Activated CD4-positive, alpha-beta memory T cell treated with anti-CD3 and anti-CD28 coated beads for 36 hours (primary cell): ENCODE measurements at regions not wholly inside any gene's neighbourhood (a gene's known extent, or its start where the extent isn't known, plus 50 kb on each side); places are given as distances from the start of the nearest gene placed in this dataset.

Source experiments
- CTCF ChIA-PET: fragments of 350-600 bp; sonication (Branson Sonifier 250); formaldehyde crosslinking; loops from one replicate; lab custom pipeline; 2021; ENCODE audit warnings: antibody characterized with exemption, inconsistent platforms; lab: Charles Lee
- POLR2A ChIA-PET: fragments of 350-600 bp; sonication (Branson Sonifier 250); formaldehyde crosslinking; loops from one replicate; lab custom pipeline; 2021; ENCODE audit warnings: antibody characterized with exemption; lab: Charles Lee
- DNase-seq: peaks from one replicate; pipeline ENCODE4 v3.0.0-alpha.2; 2020
- H3K27ac Mint-ChIP-seq: one replicate; pipeline ENCODE4 v1.8.0; 2021; ENCODE audit warnings: mixed read lengths
- H3K27me3 Mint-ChIP-seq: one replicate; pipeline ENCODE4 v1.8.0; 2021; ENCODE audit warnings: mixed read lengths
- H3K36me3 Mint-ChIP-seq: one replicate; pipeline ENCODE4 v1.8.0; 2021; ENCODE audit warnings: mixed read lengths
- H3K4me1 Mint-ChIP-seq: one replicate; pipeline ENCODE4 v1.8.0; 2021; ENCODE audit warnings: low read depth, mixed read lengths
- H3K4me3 Mint-ChIP-seq: one replicate; pipeline ENCODE4 v1.8.0; 2021; ENCODE audit warnings: mild to moderate bottlenecking, mixed read lengths
- H3K9me3 Mint-ChIP-seq: one replicate; pipeline ENCODE4 v1.8.0; 2021; ENCODE audit warnings: mixed read lengths
- intact Hi-C: fragments of 100-400 bp; cut with micrococcal nuclease; formaldehyde crosslinking; loops from one replicate; pipeline ENCODE4 v1.15.1; 2023

DNA sequence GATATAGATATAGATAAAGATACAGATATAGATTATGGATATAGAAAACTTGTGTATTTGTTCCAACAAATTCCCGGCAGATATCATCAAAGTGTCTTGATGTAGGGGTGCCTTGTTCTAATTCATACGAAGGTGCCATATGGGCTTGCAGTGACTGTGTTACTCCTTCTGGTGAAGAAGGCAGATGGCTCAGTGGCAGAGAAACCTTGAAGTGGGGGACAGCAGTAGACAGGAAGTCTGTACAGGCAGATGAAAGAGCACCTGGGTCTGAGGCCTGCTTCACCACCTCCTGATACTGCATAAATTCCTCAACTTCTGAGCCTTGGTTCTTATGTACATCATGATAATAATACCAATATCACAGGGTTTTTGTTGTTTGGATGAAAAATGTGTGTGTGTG is 179.5 kb upstream of the GATB start:
- H3K36me3 Mint-ChIP-seq, result peaks cover 8% of the 10 kb centered on the region
- no peak for DNase-seq
- no peaks in the 10 kb centered on the region for H3K27me3 Mint-ChIP-seq
- ChIA-PET POLR2A (no interaction called here), CTCF (no interaction called here)
- H3K4me1 Mint-ChIP-seq, result peaks cover 14% of the 10 kb centered on the region
- peaks cover 19% of the 10 kb centered on the region for H3K9me3 Mint-ChIP-seq
- intact Hi-C loops, result no loop called here
- no peak overlapping the region for H3K27ac Mint-ChIP-seq
- no peak overlapping the region for H3K4me3 Mint-ChIP-seq

DNA sequence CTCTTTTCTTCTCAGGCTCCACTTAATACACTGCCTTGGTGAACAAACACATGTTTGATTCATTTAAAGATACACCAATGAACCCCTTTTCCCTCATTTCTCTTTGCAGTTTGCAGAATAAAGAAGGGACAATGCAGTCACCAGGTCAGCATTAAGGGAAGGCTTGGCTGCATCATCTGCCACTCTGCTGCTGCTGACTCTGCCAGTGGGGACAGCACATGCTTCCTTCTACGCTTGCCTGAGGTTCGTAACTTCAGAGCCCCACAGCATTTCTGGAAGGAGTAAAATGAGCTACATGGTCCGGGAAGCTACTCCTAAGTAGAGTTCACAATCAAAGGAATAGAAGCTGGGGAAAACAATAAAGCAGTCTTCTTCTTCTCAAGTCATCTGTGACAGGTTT is 178.9 kb upstream of the GATB start:
- no peak for DNase-seq
- H3K4me1 Mint-ChIP-seq, result peaks cover 14% of the 10 kb centered on the region
- ChIA-PET POLR2A (no interaction called here), CTCF (no interaction called here)
- H3K9me3 Mint-ChIP-seq, result peaks cover 17% of the 10 kb centered on the region
- no peak overlapping the region for H3K4me3 Mint-ChIP-seq
- H3K27ac Mint-ChIP-seq, result no peak overlapping the region
- H3K27me3 Mint-ChIP-seq, result no peaks in the 10 kb centered on the region
- peaks cover 6% of the 10 kb centered on the region for H3K36me3 Mint-ChIP-seq
- intact Hi-C loops, result no loop called here

DNA sequence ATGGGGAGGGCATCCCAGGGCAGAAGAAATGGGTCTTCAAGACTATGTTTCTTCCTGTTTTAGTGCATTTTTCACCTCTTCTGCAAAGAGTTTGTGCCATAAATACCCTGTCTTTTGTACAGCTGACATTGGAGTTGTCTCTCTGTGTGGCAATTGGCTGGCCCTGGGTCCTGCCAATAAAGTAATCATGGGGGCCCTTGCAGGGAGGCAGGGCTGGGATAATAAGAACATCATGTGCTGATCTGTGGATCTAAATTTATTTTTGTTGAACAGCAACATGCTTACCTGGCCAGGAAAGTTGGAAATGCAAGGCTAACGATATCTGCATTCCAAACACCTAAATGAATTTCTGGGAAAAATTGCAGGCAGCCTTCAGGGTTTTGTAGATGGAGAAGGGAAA is 174.6 kb upstream of the GATB start:
- no peaks in the 10 kb centered on the region for H3K9me3 Mint-ChIP-seq
- H3K4me1 Mint-ChIP-seq, result peaks cover 8% of the 10 kb centered on the region
- ChIA-PET POLR2A (no interaction called here), CTCF (no interaction called here)
- H3K4me3 Mint-ChIP-seq, result no peak overlapping the region
- intact Hi-C loops, result no loop called here
- no peak for DNase-seq
- no peak overlapping the region for H3K27ac Mint-ChIP-seq
- H3K36me3 Mint-ChIP-seq, result no peaks in the 10 kb centered on the region
- H3K27me3 Mint-ChIP-seq, result no peaks in the 10 kb centered on the region

DNA sequence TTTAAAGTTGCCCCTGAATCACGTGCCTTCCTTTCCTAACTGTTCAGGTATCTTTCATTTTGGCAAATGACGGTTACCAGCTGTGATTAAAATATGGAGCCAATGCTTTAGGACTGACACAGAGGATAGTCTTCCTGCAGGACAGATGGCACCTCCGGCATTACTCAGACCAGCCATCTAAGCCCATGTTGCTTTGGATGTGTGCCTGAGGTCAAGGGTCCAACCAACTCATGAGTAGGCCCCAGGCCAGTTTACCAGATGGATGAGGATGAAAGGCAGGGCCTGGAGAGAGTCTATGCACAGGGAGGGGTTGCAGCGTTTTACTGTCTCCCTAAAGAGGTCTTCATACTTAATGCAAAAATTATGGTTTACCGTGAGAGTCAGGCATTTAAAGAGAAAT is 174.0 kb upstream of the GATB start:
- ChIA-PET POLR2A (no interaction called here), CTCF (no interaction called here)
- Mint-ChIP-seq H3K27me3 (no peaks in the 10 kb centered on the region), H3K27ac (no peak overlapping the region), H3K36me3 (no peaks in the 10 kb centered on the region), H3K4me1 (peaks cover 5% of the 10 kb centered on the region), H3K9me3 (no peaks in the 10 kb centered on the region), H3K4me3 (no peak overlapping the region)
- intact Hi-C loops, result no loop called here
- no peak for DNase-seq

DNA sequence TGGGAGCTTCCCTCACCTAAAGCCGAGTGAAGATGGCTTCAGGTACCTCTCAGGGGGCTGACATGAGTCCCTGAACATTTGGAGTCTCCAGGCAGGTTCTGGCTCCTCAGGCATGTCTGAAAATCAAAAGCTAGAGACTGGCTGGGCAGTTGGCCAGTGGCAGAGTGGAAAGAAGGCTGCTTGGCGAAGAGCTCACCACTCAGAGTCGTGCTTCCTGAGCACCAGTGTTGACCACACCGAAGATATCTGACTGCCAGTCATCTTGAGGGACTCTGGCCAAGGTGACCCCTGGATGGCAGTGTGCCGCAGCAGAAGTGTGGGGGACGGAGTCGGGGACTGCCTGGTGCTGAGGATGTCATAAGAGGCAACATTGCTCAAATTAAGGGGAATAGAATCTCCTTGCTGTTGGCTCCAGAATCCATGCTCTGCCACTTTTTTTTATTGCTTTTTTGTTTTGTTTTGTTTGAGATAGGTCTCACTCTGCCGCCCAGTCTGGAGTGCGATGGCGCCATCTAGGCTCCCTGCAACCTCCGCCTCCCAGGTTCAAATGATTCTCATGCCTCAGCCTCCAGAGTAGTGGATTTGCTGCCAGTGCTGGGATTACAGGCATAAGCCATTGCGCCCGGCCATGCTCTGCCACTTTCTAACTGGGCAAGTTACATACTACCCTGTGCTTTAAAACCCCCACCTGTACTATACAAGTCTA is 172.5 kb upstream of the GATB start:
- CTCF ChIA-PET, result interaction anchor here (1.1 kb wide), 1 partner anchor 9 kb away, joined by 4 read pairs; no protein-coding TSS in a partner anchor
- no peak overlapping the region for H3K27ac Mint-ChIP-seq
- no peak overlapping the region for H3K4me3 Mint-ChIP-seq
- no peaks in the 10 kb centered on the region for H3K27me3 Mint-ChIP-seq
- POLR2A ChIA-PET, result no interaction called here
- H3K36me3 Mint-ChIP-seq, result no peaks in the 10 kb centered on the region
- H3K9me3 Mint-ChIP-seq, result no peaks in the 10 kb centered on the region
- peaks cover 5% of the 10 kb centered on the region for H3K4me1 Mint-ChIP-seq
- DNase-seq, result no peak
- intact Hi-C loops, result no loop called here

DNA sequence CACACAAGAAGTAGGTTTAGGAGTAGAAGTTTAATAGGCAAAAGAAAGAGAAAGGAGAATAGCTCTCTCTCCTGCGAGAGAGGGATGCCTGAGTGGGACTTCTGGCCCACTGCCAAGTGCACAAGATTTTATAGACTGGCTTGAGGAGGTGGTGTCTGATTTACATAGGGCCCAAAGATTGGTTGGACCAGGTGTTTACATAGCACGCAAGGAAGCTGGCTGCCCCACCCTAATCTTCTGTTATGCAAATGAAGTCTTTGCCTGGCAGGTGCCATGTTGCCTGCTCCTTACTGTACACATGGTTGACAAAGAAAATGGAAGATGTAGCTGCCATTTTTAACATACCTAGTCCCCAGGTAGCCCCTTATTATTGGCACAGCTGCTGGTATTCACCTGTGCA is 170.8 kb upstream of the GATB start:
- Mint-ChIP-seq H3K9me3 (no peaks in the 10 kb centered on the region), H3K27me3 (no peaks in the 10 kb centered on the region)

DNA sequence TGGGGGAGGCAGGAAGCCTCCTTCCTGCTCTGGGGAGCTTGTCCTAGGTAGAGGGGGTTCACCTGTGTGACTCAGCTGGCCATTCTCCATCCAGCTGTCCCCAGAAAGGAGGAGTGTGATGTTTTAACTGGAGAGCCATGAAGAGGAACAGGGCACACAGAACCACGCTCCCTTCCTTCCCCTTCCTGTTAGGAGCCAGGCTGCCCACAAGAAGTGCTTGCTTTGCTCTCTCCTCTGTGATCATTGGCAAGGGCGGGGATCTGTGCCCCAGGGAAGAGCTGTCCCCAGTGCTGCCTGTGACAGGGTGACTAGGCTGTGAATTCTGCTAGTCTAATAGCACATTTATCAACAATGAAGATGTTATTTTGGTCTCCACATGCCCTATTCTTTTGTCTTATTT is 169.6 kb upstream of the GATB start:
- POLR2A ChIA-PET, result no interaction called here
- H3K4me3 Mint-ChIP-seq, result no peak overlapping the region
- no peaks in the 10 kb centered on the region for H3K27me3 Mint-ChIP-seq
- no peak overlapping the region for H3K27ac Mint-ChIP-seq
- no peaks in the 10 kb centered on the region for H3K36me3 Mint-ChIP-seq
- no peaks in the 10 kb centered on the region for H3K9me3 Mint-ChIP-seq
- CTCF ChIA-PET, result no interaction called here
- intact Hi-C loops, result no loop called here
- peaks cover 5% of the 10 kb centered on the region for H3K4me1 Mint-ChIP-seq
- no peak for DNase-seq

More for the DNA sequence above, 170.8 kb upstream of the GATB start:
- ChIA-PET POLR2A (interaction anchor here (1.1 kb wide), 1 partner anchor 38 kb away, joined by 3 read pairs; no protein-coding TSS in a partner anchor), CTCF (no interaction called here)
- no peak overlapping the region for H3K4me3 Mint-ChIP-seq
- intact Hi-C loops, result no loop called here
- no peak for DNase-seq
- H3K4me1 Mint-ChIP-seq, result peaks cover 5% of the 10 kb centered on the region
- no peak overlapping the region for H3K27ac Mint-ChIP-seq
- H3K36me3 Mint-ChIP-seq, result no peaks in the 10 kb centered on the region

DNA sequence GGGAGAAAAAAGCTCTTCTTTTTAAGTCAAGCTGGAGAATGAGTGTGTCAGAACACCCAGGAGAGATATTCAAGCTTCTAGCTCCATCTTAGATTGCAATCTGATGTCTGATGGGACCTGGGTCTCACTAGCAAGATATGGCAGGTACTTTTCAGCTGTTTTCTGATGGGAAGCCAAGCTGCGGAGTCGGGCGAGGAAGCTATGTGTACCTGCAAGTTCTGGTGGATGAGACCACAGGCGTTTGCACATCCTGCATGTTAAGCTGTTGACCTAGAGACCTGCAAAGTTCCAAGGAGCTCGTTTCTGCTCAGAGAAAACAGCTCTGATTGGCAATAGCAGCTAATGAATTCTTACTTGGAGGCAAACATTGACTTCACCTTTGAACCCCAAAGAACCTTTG is 167.3 kb upstream of the GATB start:
- Mint-ChIP-seq H3K36me3 (no peaks in the 10 kb centered on the region), H3K9me3 (no peaks in the 10 kb centered on the region), H3K4me1 (peaks cover 5% of the 10 kb centered on the region), H3K4me3 (no peak overlapping the region), H3K27ac (no peak overlapping the region), H3K27me3 (no peaks in the 10 kb centered on the region)
- intact Hi-C loops, result no loop called here
- CTCF ChIA-PET, result no interaction called here
- DNase-seq, result no peak
- POLR2A ChIA-PET, result no interaction called here

DNA sequence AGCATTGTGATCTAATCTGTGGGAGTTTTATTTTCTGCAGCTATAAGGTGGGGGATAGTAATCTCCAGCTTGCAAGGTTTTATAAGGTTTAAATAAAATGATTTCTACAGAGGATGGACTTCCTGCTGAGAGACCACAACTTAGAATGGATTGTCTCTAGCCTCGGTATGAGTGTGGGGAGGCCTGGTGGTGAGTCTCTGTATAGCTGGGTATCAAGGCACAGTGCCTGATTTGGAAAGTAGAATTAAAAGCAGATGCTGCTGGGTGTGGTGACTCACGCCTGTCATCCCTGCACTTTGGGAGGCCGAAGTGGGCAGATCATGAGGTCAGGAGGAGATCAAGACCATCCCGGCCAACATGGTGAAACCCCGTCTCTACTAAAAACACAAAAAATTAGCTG is 162.0 kb upstream of the GATB start:
- H3K36me3 Mint-ChIP-seq, result no peaks in the 10 kb centered on the region
- H3K4me3 Mint-ChIP-seq, result no peak overlapping the region
- H3K27ac Mint-ChIP-seq, result no peak overlapping the region
- ChIA-PET CTCF (no interaction called here), POLR2A (no interaction called here)
- H3K9me3 Mint-ChIP-seq, result no peaks in the 10 kb centered on the region
- peaks cover 8% of the 10 kb centered on the region for H3K4me1 Mint-ChIP-seq
- intact Hi-C loops, result no loop called here
- DNase-seq, result peak; percentile 22
- H3K27me3 Mint-ChIP-seq, result no peaks in the 10 kb centered on the region

DNA sequence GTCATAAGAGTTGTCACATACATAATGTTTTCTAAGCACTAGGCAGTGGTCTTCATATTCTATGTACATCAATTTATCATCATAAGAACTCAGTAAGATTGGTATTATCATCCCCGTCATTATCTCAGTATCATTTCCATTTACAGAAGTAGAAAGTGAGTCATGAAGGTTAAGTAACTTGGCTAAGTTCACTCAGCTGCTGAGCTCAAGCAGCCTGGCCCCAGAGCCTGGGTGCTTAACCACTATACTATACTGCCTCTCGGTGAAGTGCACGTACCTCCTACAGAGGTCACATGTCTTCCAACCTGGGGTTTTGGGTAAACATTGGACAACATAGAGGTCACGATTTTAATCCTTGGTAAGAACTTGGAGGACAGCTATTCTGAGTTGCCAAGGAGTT is 161.5 kb upstream of the GATB start:
- Mint-ChIP-seq H3K36me3 (no peaks in the 10 kb centered on the region), H3K4me1 (peaks cover 8% of the 10 kb centered on the region), H3K27me3 (no peaks in the 10 kb centered on the region), H3K27ac (no peak overlapping the region), H3K4me3 (no peak overlapping the region), H3K9me3 (no peaks in the 10 kb centered on the region)
- intact Hi-C loops, result no loop called here
- ChIA-PET POLR2A (no interaction called here), CTCF (interaction anchor here (1.3 kb wide), 1 partner anchor 120 kb away, joined by 3 read pairs; no protein-coding TSS in a partner anchor)
- peak; percentile 24 for DNase-seq

DNA sequence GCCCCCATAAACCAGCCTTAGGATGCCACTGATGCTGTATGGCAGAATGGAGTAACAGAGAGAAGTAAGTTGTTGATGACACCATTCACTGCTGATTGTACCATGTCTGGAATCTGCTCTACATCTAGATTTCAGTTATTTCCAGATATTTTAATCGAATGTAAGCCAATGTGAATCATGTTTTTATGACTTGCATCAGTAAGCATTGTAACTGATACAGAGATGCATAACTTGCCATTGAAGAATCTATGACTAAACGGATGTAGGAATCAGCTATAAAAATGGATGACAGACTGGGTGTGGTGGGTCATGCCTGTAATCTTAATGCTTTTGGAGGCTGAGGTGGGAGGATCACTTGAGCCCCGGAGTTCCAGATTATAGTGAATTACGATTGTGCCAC is 161.0 kb upstream of the GATB start:
- intact Hi-C loops, result no loop called here
- no peaks in the 10 kb centered on the region for H3K9me3 Mint-ChIP-seq
- H3K27ac Mint-ChIP-seq, result no peak overlapping the region
- CTCF ChIA-PET, result interaction anchor here (1.3 kb wide), 1 partner anchor 119 kb away, joined by 3 read pairs; no protein-coding TSS in a partner anchor
- no peaks in the 10 kb centered on the region for H3K36me3 Mint-ChIP-seq
- POLR2A ChIA-PET, result no interaction called here
- peaks cover 8% of the 10 kb centered on the region for H3K4me1 Mint-ChIP-seq
- no peaks in the 10 kb centered on the region for H3K27me3 Mint-ChIP-seq
- no peak overlapping the region for H3K4me3 Mint-ChIP-seq
- DNase-seq, result no peak

DNA sequence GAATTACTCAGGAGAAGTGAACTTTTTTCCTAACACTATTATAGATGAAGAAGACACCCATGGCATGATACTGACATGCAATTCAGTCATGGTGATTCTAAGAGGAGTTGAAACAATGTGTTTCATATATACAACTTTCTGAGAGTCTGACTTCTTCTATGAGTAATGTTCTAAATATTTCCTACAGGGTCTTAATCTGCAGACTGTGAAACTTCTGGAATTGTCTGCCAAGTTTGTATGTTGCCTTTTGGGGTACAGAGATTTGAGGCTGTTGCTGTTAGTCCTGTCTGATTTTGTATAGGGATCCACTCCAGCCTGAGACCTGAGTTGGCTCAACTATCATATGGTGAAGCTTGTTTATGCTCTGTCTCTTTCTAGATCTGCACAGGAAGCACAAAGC is 160.6 kb upstream of the GATB start:
- H3K27ac Mint-ChIP-seq, result no peak overlapping the region
- H3K9me3 Mint-ChIP-seq, result no peaks in the 10 kb centered on the region
- ChIA-PET CTCF (interaction anchor here (1.3 kb wide), 1 partner anchor 119 kb away, joined by 3 read pairs; no protein-coding TSS in a partner anchor), POLR2A (no interaction called here)
- H3K4me3 Mint-ChIP-seq, result no peak overlapping the region
- peaks cover 8% of the 10 kb centered on the region for H3K4me1 Mint-ChIP-seq
- no peak for DNase-seq
- H3K36me3 Mint-ChIP-seq, result no peaks in the 10 kb centered on the region
- intact Hi-C loops, result no loop called here
- H3K27me3 Mint-ChIP-seq, result no peaks in the 10 kb centered on the region

DNA sequence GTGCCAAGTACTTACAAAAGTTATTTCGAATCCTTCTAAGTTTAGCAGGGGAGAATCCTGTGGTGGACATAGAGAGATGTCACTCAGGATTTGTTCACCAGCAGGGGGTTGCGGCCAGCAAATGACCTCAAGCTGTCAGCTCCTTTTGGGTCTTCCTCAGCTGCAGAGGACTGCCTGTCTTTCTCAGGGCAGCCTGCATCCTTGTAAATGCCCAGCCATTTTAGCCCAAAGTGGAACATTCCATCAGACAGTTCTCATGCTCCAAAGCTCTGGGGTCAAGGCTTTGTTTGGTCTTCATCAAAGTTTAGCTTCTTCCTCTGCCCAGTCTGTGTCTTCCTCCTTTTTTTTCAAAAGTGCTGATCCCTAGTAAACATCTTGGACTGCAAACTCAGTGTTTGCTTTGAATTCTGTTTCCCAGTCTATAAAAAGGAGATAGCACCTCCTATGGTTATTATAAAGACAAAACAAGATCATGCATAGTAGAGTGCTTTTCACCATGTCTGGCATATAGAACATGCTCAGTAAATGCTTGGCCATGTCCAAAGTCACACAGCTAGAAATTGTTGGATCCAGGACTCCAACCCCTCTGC is 156.4 kb upstream of the GATB start:
- CTCF ChIA-PET, result no interaction called here

More for the DNA sequence above, 156.4 kb upstream of the GATB start:
- no peak overlapping the region for H3K4me3 Mint-ChIP-seq
- H3K9me3 Mint-ChIP-seq, result peaks cover 12% of the 10 kb centered on the region
- peaks cover 4% of the 10 kb centered on the region for H3K36me3 Mint-ChIP-seq
- no peaks in the 10 kb centered on the region for H3K27me3 Mint-ChIP-seq
- POLR2A ChIA-PET, result no interaction called here
- intact Hi-C loops, result no loop called here
- no peak for DNase-seq
- H3K4me1 Mint-ChIP-seq, result peaks cover 4% of the 10 kb centered on the region
- H3K27ac Mint-ChIP-seq, result no peak overlapping the region
